Erythroblast (primary cell): ENCODE measurements at regions not wholly inside any gene's neighbourhood (a gene's known extent, or its start where the extent isn't known, plus 50 kb on each side); places are given as distances from the start of the nearest gene placed in this dataset.

Experiments
- GATA1 ChIP-seq: IDR thresholded peaks from 2 replicates; pipeline ENCODE4 v1.6.1; 2011; ENCODE audit warnings: low read depth, mild to moderate bottlenecking, control low read depth, low read length, moderate library complexity
- POLR2A ChIP-seq: IDR thresholded peaks from 2 replicates; pipeline ENCODE4 v1.6.1; 2011; ENCODE audit warnings: mild to moderate bottlenecking, low read length

GRCh38 chr2:235191486-235191885 lies 239.7 kb downstream of the SH3BP4 start:
- TF ChIP-seq POLR2A (no peak), GATA1 (no peak)
